Transverse colon (tissue), 4 donors: ENCODE measurements at regions not wholly inside any gene's neighbourhood (a gene's known extent, or its start where the extent isn't known, plus 50 kb on each side); places are given as distances from the start of the nearest gene placed in this dataset.

Experiments used
- EP300 ChIP-seq: sonication (generic); formaldehyde crosslinking; IDR thresholded peaks from one replicate; pipeline ENCODE4 v1.6.1; 2017; ENCODE audit warnings: antibody characterized with exemption, low read depth
- POLR2A ChIP-seq: fragments of 450-650 bp; IDR thresholded peaks from one replicate; pipeline ENCODE4 v1.6.1; 2016; ENCODE audit warnings: antibody characterized with exemption, mild to moderate bottlenecking, moderate library complexity
- POLR2AphosphoS5 ChIP-seq, 3 donors: sonication (generic); formaldehyde crosslinking; IDR thresholded peaks; one replicate each; pipeline ENCODE4 v1.6.1; 2016; ENCODE audit warnings: antibody characterized with exemption in 3 of 3
- TF ChIP-seq, protein P1 (sequence below), 5 experiments: fragments of 200-600 bp in 3 of 5; fragments of 450-650 bp in 2 of 5; sonication (generic) in 3 of 5; IDR thresholded peaks; 1 replicate in 2 of 5; 2 replicates in 3 of 5; pipeline ENCODE4 v1.5.1; 2016 to 2017; ENCODE audit warnings: antibody characterized with exemption in 5 of 5, inconsistent platforms in 3 of 5, mild to moderate bottlenecking in 2 of 5, moderate library complexity in 1 of 5

DNA sequence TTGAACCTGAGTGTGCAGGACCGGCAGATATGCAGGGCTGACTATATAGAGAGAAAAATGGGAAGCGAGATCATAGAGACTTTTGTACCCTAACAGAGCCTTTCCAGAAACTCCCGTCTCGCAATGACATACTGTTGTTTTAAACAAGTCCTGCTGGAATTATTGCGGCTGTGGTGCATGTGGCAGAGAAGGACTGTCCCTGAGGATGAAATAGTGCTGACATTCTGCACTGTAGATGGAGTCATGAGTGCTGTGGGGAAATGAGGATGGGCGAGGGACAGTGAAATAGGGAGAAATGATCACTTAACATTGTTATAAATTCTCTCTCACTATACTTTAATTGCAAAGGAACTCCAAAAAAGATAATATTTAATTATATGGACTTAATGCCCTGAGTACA is 50.4 kb upstream of the KLHL14 start:
- TF ChIP-seq, protein P1, sequence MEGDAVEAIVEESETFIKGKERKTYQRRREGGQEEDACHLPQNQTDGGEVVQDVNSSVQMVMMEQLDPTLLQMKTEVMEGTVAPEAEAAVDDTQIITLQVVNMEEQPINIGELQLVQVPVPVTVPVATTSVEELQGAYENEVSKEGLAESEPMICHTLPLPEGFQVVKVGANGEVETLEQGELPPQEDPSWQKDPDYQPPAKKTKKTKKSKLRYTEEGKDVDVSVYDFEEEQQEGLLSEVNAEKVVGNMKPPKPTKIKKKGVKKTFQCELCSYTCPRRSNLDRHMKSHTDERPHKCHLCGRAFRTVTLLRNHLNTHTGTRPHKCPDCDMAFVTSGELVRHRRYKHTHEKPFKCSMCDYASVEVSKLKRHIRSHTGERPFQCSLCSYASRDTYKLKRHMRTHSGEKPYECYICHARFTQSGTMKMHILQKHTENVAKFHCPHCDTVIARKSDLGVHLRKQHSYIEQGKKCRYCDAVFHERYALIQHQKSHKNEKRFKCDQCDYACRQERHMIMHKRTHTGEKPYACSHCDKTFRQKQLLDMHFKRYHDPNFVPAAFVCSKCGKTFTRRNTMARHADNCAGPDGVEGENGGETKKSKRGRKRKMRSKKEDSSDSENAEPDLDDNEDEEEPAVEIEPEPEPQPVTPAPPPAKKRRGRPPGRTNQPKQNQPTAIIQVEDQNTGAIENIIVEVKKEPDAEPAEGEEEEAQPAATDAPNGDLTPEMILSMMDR (IDR thresholded peaks at IDR 0.05) = no peak
- no peak for TF ChIP-seq POLR2AphosphoS5 (IDR thresholded peaks at IDR 0.05)
- no peak for TF ChIP-seq POLR2A
- TF ChIP-seq EP300 = no peak
